Mesenchymal stem cell (in vitro differentiated cells and primary cell): ENCODE measurements at regions not wholly inside any gene's neighbourhood (a gene's known extent, or its start where the extent isn't known, plus 50 kb on each side); places are given as distances from the start of the nearest gene placed in this dataset.
A peak's percentile ranks its signal among the peaks of the same experiment; 100 is the strongest.

Experiments
- DNase-seq: peaks from one replicate; pipeline ENCODE4 v3.0.0-alpha.2; 2013
- H2AFZ ChIP-seq: one replicate; pipeline ENCODE4 v1.6.1; 2013; ENCODE audit warnings: low read depth, mild to moderate bottlenecking, control low read depth, inconsistent platforms, low read length, moderate library complexity
- H2AK5ac ChIP-seq: 2 replicates; pipeline ENCODE4 v1.6.1; 2013; ENCODE audit warnings: low read length, moderate library complexity, mild to moderate bottlenecking, inconsistent platforms; ENCODE audit not compliant: severe bottlenecking
- H2BK120ac ChIP-seq: one replicate; pipeline ENCODE4 v1.6.1; 2013; ENCODE audit warnings: low read depth, mild to moderate bottlenecking, inconsistent platforms, low read length, moderate library complexity
- H2BK12ac ChIP-seq, 2 experiments: one replicate each; pipeline ENCODE4 v1.6.1; 2013; ENCODE audit warnings: inconsistent platforms in 2 of 2, low read length in 2 of 2, mild to moderate bottlenecking in 2 of 2, moderate library complexity in 2 of 2, control low read depth in 1 of 2
- H2BK15ac ChIP-seq: one replicate; pipeline ENCODE4 v1.6.1; 2013; ENCODE audit warnings: mild to moderate bottlenecking, low read depth, inconsistent platforms; ENCODE audit not compliant: poor library complexity, severe bottlenecking
- H2BK5ac ChIP-seq: 2 replicates; pipeline ENCODE4 v1.6.1; 2013; ENCODE audit warnings: low read depth, mild to moderate bottlenecking, low read length, control low read depth, inconsistent platforms; ENCODE audit not compliant: poor library complexity, severe bottlenecking
- H3K14ac ChIP-seq, 2 experiments: one replicate each; pipeline ENCODE4 v1.6.1; 2013; ENCODE audit warnings: inconsistent platforms in 2 of 2, low read length in 2 of 2, control low read depth in 1 of 2, mild to moderate bottlenecking in 1 of 2, moderate library complexity in 1 of 2
- H3K18ac ChIP-seq, 2 experiments: one replicate each; pipeline ENCODE4 v1.6.1; 2013; ENCODE audit warnings: inconsistent platforms in 2 of 2, low read length in 2 of 2, control low read depth in 1 of 2, low read depth in 1 of 2, mild to moderate bottlenecking in 1 of 2
- H3K23ac ChIP-seq, 2 experiments: one replicate each; pipeline ENCODE4 v1.6.1; 2013; ENCODE audit warnings: inconsistent platforms in 2 of 2, low read length in 2 of 2, mild to moderate bottlenecking in 2 of 2, moderate library complexity in 2 of 2, control low read depth in 1 of 2
- H3K27ac ChIP-seq: 2 replicates; pipeline ENCODE4 v1.5.1; 2013; ENCODE audit warnings: mild to moderate bottlenecking, moderate library complexity, low read length, control low read depth, inconsistent platforms; ENCODE audit not compliant: poor library complexity, severe bottlenecking
- H3K27me3 ChIP-seq, 2 experiments: 2 replicates each; pipeline versions ENCODE4 v1.6.1 to v1.7.0; 2013; ENCODE audit warnings: low read length in 2 of 2, mild to moderate bottlenecking in 2 of 2, moderate library complexity in 2 of 2, control low read depth in 1 of 2, inconsistent platforms in 1 of 2; ENCODE audit not compliant: control insufficient read depth in 1 of 2, insufficient read depth in 1 of 2
- H3K36me3 ChIP-seq, 2 experiments: 2 replicates each; pipeline versions ENCODE4 v1.6.1 to v1.7.0; 2013; ENCODE audit warnings: low read length in 2 of 2, control low read depth in 1 of 2, inconsistent platforms in 1 of 2, low read depth in 1 of 2, mild to moderate bottlenecking in 1 of 2; ENCODE audit not compliant: insufficient read depth in 2 of 2, control insufficient read depth in 1 of 2
- H3K4ac ChIP-seq, 2 experiments: one replicate each; pipeline ENCODE4 v1.6.1; 2013; ENCODE audit warnings: inconsistent platforms in 2 of 2, low read length in 2 of 2, mild to moderate bottlenecking in 2 of 2, moderate library complexity in 2 of 2, control low read depth in 1 of 2, low read depth in 1 of 2
- H3K4me1 ChIP-seq: 2 replicates; pipeline ENCODE4 v1.6.1; 2013; ENCODE audit warnings: low read depth, low read length, control low read depth; ENCODE audit not compliant: control insufficient read depth, insufficient read depth
- H3K4me2 ChIP-seq: 2 replicates; pipeline ENCODE4 v1.6.1; 2013; ENCODE audit warnings: low read length, mild to moderate bottlenecking, inconsistent platforms; ENCODE audit not compliant: poor library complexity, severe bottlenecking
- H3K4me3 ChIP-seq, 2 experiments: 2 replicates each; pipeline versions ENCODE4 v1.5.1 to v1.7.0; 2013; ENCODE audit warnings: low read length in 2 of 2, mild to moderate bottlenecking in 2 of 2, control low read depth in 1 of 2, low read depth in 1 of 2; ENCODE audit not compliant: insufficient read depth in 1 of 2
- H3K79me1 ChIP-seq: replicated peaks from 2 replicates; pipeline ENCODE4 v1.6.1; 2013; ENCODE audit warnings: mild to moderate bottlenecking, control low read depth, low read length, inconsistent platforms; ENCODE audit not compliant: poor library complexity, severe bottlenecking
- H3K9ac ChIP-seq: 2 replicates; pipeline ENCODE4 v1.7.0; 2013; ENCODE audit warnings: mild to moderate bottlenecking, low read length, moderate library complexity
- H3K9me3 ChIP-seq: 2 replicates; pipeline ENCODE4 v1.7.0; 2013; ENCODE audit warnings: mild to moderate bottlenecking, low read length; ENCODE audit not compliant: control insufficient read depth
- H4K8ac ChIP-seq: one replicate; pipeline ENCODE4 v1.6.1; 2013; ENCODE audit warnings: inconsistent platforms, mild to moderate bottlenecking, low read length, moderate library complexity
- H4K91ac ChIP-seq: one replicate; pipeline ENCODE4 v1.6.1; 2013; ENCODE audit warnings: mild to moderate bottlenecking, low read length, inconsistent platforms
- WGBS: methylation state at CpG from one replicate; pipeline ENCODE4 v1.1.7; 2013; ENCODE audit warnings: mixed read lengths; 5-methylcytosine and 5-hydroxymethylcytosine counted together

DNA sequence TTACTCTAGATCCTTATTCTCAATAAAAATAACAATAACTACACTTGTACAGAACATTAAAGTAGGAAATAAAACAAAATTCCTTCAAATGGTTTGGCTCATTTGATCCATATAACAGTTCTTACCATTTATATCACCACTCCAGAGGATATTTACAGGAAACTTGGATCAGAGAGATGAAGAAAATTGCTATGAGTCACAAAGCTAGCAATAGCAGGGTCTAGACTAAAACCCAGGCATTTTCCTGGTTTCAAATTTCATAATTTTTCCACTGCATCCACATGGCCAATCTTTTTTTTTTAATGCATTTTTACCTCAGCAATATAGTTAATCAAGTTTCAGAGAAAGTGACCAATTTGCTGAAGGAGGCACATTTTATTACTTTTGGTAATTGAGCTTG lies 299.2 kb downstream of the ELAVL2 start:
- Histone ChIP-seq H3K23ac (no peak overlapping the region), H3K4me2 (no peak overlapping the region), H3K14ac (no peak overlapping the region), H2BK12ac (no peak overlapping the region), H3K79me1 (no peaks in the 10 kb centered on the region), H3K4ac (no peak overlapping the region), H3K4me1 (no peaks in the 10 kb centered on the region), H3K36me3 (no peaks in the 10 kb centered on the region), H3K18ac (no peak overlapping the region), H2BK120ac (no peak overlapping the region), H3K9ac (no peak overlapping the region), H4K91ac (no peak overlapping the region), H3K27ac (no peak overlapping the region), H2BK15ac (no peak overlapping the region), H2BK5ac (no peak overlapping the region), H2AK5ac (no peak overlapping the region), H3K4me3 (no peak overlapping the region), H3K27me3 (no peaks in the 10 kb centered on the region), H2AFZ (no peak overlapping the region), H4K8ac (no peak overlapping the region), H3K9me3 (peaks cover 13% of the 10 kb centered on the region)
- DNase-seq = no peak

DNA sequence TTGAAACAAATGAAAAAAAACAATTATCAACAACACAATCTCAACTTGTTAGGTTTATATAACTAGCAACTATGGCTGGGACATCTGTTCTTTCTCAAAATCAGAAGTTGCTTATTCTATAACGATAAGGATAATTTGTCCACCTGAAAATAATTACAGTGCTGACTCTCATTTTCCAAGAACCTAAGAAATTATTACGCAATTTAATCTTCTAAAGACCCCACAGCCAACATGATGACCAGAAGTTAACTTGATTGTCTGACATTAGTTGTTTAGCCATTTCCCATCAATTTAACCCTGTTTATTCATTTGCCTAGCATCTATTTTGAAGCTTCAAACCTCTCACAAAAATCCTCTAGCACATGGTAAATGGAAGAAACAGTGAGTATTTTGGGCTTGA lies 293.8 kb downstream of the ELAVL2 start:
- 82% methylated on average over 2 of the region's 2 CpGs for WGBS
- no peaks in the 10 kb centered on the region for H3K36me3 ChIP-seq
- H3K27ac ChIP-seq = no peak overlapping the region
- H2BK5ac ChIP-seq = no peak overlapping the region
- no peak overlapping the region for H2BK12ac ChIP-seq
- no peak overlapping the region for H3K18ac ChIP-seq
- H3K4me3 ChIP-seq = no peak overlapping the region
- no peak overlapping the region for H4K8ac ChIP-seq
- H3K4ac ChIP-seq = no peak overlapping the region
- H3K4me1 ChIP-seq = no peaks in the 10 kb centered on the region
- H3K9me3 ChIP-seq = peaks cover 13% of the 10 kb centered on the region
- no peak overlapping the region for H3K4me2 ChIP-seq
- H3K14ac ChIP-seq = no peak overlapping the region
- H2BK15ac ChIP-seq = no peak overlapping the region
- H3K9ac ChIP-seq = no peak overlapping the region
- H3K23ac ChIP-seq = no peak overlapping the region
- H3K79me1 ChIP-seq = no peaks in the 10 kb centered on the region
- H4K91ac ChIP-seq = no peak overlapping the region
- H2AFZ ChIP-seq = no peak overlapping the region
- DNase-seq = no peak
- no peak overlapping the region for H2BK120ac ChIP-seq
- H3K27me3 ChIP-seq = no peaks in the 10 kb centered on the region
- no peak overlapping the region for H2AK5ac ChIP-seq

DNA sequence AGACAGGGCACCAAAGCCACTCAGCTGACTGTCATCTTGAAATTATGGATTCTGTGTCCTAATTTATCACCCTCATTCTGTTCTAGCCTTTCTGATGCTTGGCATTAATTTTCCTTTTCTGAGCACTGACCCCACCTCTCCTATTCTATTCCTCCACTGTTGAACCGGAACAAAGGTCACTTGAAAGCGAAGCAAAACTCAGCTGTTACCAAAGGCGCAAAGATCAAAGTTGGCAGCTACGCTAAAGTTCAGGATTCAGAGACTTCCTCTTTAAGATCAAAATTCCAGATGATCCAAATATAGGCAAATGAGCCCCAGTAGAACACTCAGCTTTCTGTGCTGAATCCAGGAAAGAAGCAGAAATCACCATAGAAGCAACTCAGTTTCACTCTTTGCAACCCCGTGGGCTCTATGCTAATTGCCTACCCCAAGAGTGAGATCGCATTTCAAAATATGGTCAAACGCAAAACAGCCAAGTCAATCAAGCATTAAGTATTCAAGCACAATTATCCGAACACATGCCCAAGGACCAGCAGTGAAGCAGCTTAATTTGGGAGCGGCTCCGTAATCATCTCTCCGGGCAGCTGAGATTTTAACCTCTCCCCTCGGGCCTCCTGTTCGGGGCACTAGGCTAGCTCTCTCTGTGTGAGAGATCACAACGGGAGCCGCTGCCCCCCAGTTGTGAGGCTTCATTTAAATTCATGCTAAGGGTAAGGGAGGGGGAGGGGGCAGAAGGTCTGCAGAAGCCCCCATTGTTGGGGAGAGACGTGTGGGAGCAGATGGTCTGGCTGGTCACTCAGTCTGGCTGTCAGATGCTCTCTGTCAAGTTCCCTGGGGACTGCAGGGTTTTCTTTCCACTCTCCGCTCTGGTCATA lies 288.6 kb downstream of the ELAVL2 start:
- H3K9me3 ChIP-seq = no peaks in the 10 kb centered on the region
- H3K27ac ChIP-seq = no peak overlapping the region
- H4K8ac ChIP-seq = no peak overlapping the region
- H2AFZ ChIP-seq = no peak overlapping the region
- no peak for DNase-seq
- H3K18ac ChIP-seq = no peak overlapping the region
- peak overlapping the region; percentile 47 for H3K9ac ChIP-seq
- H3K14ac ChIP-seq = no peak overlapping the region
- H3K23ac ChIP-seq = no peak overlapping the region
- no peak overlapping the region for H2AK5ac ChIP-seq
- peaks cover 6% of the 10 kb centered on the region for H3K4me1 ChIP-seq
- H2BK5ac ChIP-seq = no peak overlapping the region
- H4K91ac ChIP-seq = no peak overlapping the region
- 28% methylated on average over 17 of the region's 17 CpGs for WGBS
- H3K79me1 ChIP-seq = no peaks in the 10 kb centered on the region
- peak overlapping the region in 1 of 2 experiments; percentile 66 for H3K4me3 ChIP-seq
- H2BK120ac ChIP-seq = no peak overlapping the region
- H3K4me2 ChIP-seq = peak overlapping the region; percentile 66
- no peak overlapping the region for H2BK15ac ChIP-seq
- H3K4ac ChIP-seq = no peak overlapping the region
- no peak overlapping the region for H2BK12ac ChIP-seq
- H3K27me3 ChIP-seq = no peaks in the 10 kb centered on the region
- no peaks in the 10 kb centered on the region for H3K36me3 ChIP-seq

DNA sequence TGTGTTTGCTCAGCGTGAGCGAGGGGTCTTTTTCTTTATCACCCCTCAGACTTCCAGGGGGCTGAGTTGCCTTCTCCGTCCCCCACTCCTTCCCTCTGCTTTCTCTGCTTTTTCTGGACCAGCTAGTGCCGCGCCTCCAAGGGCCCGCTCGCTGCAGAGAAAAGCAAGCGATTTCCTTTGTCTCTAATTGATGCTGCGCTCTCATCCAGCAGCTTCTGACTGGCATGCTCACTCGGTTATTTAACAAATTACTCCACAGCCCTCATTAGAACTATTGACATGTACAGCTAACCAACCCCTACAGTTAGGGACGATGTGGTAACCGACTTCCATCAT lies 288.0 kb downstream of the ELAVL2 start:
- Histone ChIP-seq H2BK5ac (no peak overlapping the region), H4K91ac (no peak overlapping the region), H3K27me3 (no peaks in the 10 kb centered on the region), H2BK15ac (no peak overlapping the region), H3K23ac (no peak overlapping the region), H2BK12ac (no peak overlapping the region), H3K18ac (no peak overlapping the region), H2AK5ac (no peak overlapping the region), H3K9ac (peak overlapping the region; percentile 47), H3K4me2 (peak overlapping the region; percentile 66), H3K4ac (no peak overlapping the region), H3K36me3 (no peaks in the 10 kb centered on the region), H3K79me1 (no peaks in the 10 kb centered on the region), H3K9me3 (no peaks in the 10 kb centered on the region), H3K4me3 (peak overlapping the region in 1 of 2 experiments; percentile 66), H3K14ac (no peak overlapping the region), H2AFZ (peak overlapping the region; percentile 79), H3K27ac (no peak overlapping the region), H3K4me1 (peaks cover 6% of the 10 kb centered on the region), H2BK120ac (no peak overlapping the region), H4K8ac (no peak overlapping the region)
- WGBS = 31% methylated on average over 11 of the region's 12 CpGs
- DNase-seq = no peak
